ENCODE measurements at regions not wholly inside any gene's neighbourhood (a gene's known extent, or its start where the extent isn't known, plus 50 kb on each side); places are given as distances from the start of the nearest gene placed in this dataset.

- peaks cover 16% of the 10 kb centered on the region for H3K27me3 Mint-ChIP-seq (ENCODE audit: insufficient read depth)
These were observed 267.9 kb downstream of the RPLP1 start for GRCh38 chr15:69720536-69720935.

GRCh38 chr15:69722924-69723323, 270.3 kb downstream of the RPLP1 start:
- no peak overlapping the region for H3K27ac Mint-ChIP-seq

More at GRCh38 chr15:69720536-69720935, 267.9 kb downstream of the RPLP1 start:
- H3K4me3 Mint-ChIP-seq = no peak overlapping the region
- Histone ChIP-seq H3K9me3 (ENCODE audit: control insufficient read depth, low read length) (no peaks in the 10 kb centered on the region), H3K27me3 (ENCODE audit: control insufficient read depth, insufficient read depth, low read length, poor library complexity, severe bottlenecking) (peaks cover 4% of the 10 kb centered on the region), H3K36me3 (ENCODE audit: control insufficient read depth, insufficient read depth, low read length) (no peaks in the 10 kb centered on the region), H3K4me1 (ENCODE audit: control insufficient read depth, insufficient read depth, low read length) (no peaks in the 10 kb centered on the region), H3K27ac (ENCODE audit: low read depth, low read length) (no peak overlapping the region), H3K9ac (ENCODE audit: extremely low read depth, low read length, poor library complexity, severe bottlenecking) (no peak overlapping the region), H3K4me3 (ENCODE audit: low read length) (no peak overlapping the region)
- TF ChIP-seq CTCF (conservative IDR thresholded peaks at IDR 0.05) = no peak
- 93 to 96% methylated on average over 3 of the region's 3 CpGs for WGBS, 2 experiments (ENCODE audit: insufficient coverage in 1 of 2, insufficient read length in 1 of 2)
- no peaks in the 10 kb centered on the region for H3K9me3 Mint-ChIP-seq
- no peak overlapping the region for H3K27ac Mint-ChIP-seq
- H3K36me3 Mint-ChIP-seq (ENCODE audit: low read depth) = no peaks in the 10 kb centered on the region
- H3K4me1 Mint-ChIP-seq = no peaks in the 10 kb centered on the region
- no peak for DNase-seq

DNA sequence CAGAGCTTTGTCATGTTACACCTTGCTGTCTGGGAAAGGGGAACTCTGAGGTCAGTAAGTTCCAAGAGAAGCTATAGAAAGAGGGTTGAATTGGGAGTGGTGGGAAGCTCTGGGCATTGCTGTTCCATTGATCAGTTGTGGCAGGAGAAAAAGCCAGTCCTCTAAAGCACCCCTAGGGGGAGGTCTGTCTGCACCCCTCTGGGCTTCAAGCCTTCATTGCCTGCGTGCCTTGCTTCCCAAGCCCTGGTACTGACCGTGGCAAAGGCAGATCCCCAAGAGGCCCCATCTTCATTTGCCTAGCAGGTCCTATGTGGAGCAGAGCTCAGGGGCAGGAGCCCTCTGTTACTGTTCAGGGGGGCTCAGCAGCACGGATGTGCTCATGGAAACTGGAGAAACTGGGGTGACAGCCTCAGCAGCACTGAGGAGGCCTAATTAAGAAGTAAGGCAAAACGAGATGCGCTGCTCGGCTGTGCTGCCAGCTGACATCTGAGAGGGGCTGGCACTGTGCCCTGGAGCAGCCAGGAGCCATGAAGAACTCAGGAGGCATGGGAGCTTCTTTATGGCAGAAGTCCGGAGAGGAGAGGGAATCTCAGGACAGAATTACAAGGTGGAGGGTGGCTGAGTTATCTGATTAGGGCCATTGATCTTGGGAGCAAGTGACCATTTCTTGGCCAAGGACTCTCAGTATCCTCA, 270.9 kb downstream of the RPLP1 start:
- no peak overlapping the region for H3K9ac ChIP-seq (ENCODE audit: extremely low read depth, low read length, poor library complexity, severe bottlenecking)
- H3K9me3 Mint-ChIP-seq = no peaks in the 10 kb centered on the region
- no peak overlapping the region for H3K27ac Mint-ChIP-seq
- H3K4me3 Mint-ChIP-seq = no peak overlapping the region
- no peaks in the 10 kb centered on the region for H3K4me1 Mint-ChIP-seq
- WGBS, 2 experiments (ENCODE audit: insufficient coverage in 1 of 2, insufficient read length in 1 of 2) = 83 to 85% methylated on average over 6 to 7 of the region's 7 CpGs
- H3K27ac ChIP-seq (ENCODE audit: low read depth, low read length) = no peak overlapping the region
- H3K4me3 ChIP-seq (ENCODE audit: low read length) = no peak overlapping the region
- no peaks in the 10 kb centered on the region for H3K36me3 Mint-ChIP-seq (ENCODE audit: low read depth)
- H3K27me3 Mint-ChIP-seq (ENCODE audit: insufficient read depth) = peaks cover 16% of the 10 kb centered on the region
- DNase-seq = peak; percentile 59
- no peaks in the 10 kb centered on the region for H3K36me3 ChIP-seq (ENCODE audit: control insufficient read depth, insufficient read depth, low read length)
- peak; percentile 61 for TF ChIP-seq CTCF (conservative IDR thresholded peaks at IDR 0.05)
- H3K27me3 ChIP-seq (ENCODE audit: control insufficient read depth, insufficient read depth, low read length, poor library complexity, severe bottlenecking) = peaks cover 4% of the 10 kb centered on the region
- no peaks in the 10 kb centered on the region for H3K4me1 ChIP-seq (ENCODE audit: control insufficient read depth, insufficient read depth, low read length)
- H3K9me3 ChIP-seq (ENCODE audit: control insufficient read depth, low read length) = no peaks in the 10 kb centered on the region

More at GRCh38 chr15:69722924-69723323, 270.3 kb downstream of the RPLP1 start:
- Mint-ChIP-seq H3K4me1 (no peaks in the 10 kb centered on the region), H3K36me3 (ENCODE audit: low read depth) (no peaks in the 10 kb centered on the region), H3K9me3 (no peaks in the 10 kb centered on the region), H3K27me3 (ENCODE audit: insufficient read depth) (peaks cover 16% of the 10 kb centered on the region), H3K4me3 (no peak overlapping the region)
- Histone ChIP-seq H3K27ac (ENCODE audit: low read depth, low read length) (no peak overlapping the region), H3K9me3 (ENCODE audit: control insufficient read depth, low read length) (no peaks in the 10 kb centered on the region), H3K4me3 (ENCODE audit: low read length) (no peak overlapping the region), H3K36me3 (ENCODE audit: control insufficient read depth, insufficient read depth, low read length) (no peaks in the 10 kb centered on the region), H3K9ac (ENCODE audit: extremely low read depth, low read length, poor library complexity, severe bottlenecking) (no peak overlapping the region), H3K4me1 (ENCODE audit: control insufficient read depth, insufficient read depth, low read length) (no peaks in the 10 kb centered on the region), H3K27me3 (ENCODE audit: control insufficient read depth, insufficient read depth, low read length, poor library complexity, severe bottlenecking) (peaks cover 4% of the 10 kb centered on the region)
- DNase-seq = no peak
- 90 to 100% methylated on average over 1 to 5 of the region's 5 CpGs for WGBS, 2 experiments (ENCODE audit: insufficient coverage in 1 of 2, insufficient read length in 1 of 2)
- TF ChIP-seq CTCF (conservative IDR thresholded peaks at IDR 0.05) = no peak

All from endodermal cell (in vitro differentiated cells).